A172 (cell line): ENCODE measurements at regions not wholly inside any gene's neighbourhood (a gene's known extent, or its start where the extent isn't known, plus 50 kb on each side); places are given as distances from the start of the nearest gene placed in this dataset.

Source experiments
- DNase-seq: peaks from one replicate; pipeline ENCODE4 v3.0.0-alpha.2; 2015; ENCODE audit warnings: low spot score

DNA sequence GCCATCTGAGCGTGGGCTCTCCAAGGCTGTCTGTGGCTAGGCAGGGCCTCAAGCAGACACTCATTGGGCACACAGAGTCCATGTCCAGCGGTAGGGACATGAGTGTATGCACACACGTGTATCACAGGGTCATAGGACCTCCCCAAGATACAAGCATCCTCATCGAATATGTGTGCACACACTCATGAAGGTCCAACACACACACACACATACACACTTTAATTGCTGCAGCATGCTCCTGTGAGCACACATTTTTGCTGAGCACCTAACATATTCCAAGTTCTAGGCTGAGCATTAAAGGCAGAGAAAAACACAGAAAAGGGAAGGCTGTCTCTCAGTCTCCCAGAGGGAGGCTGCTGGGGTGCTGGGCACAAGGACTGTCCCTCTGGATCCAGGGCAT is 59.3 kb upstream of the TBX3 start:
- no peak for DNase-seq

GRCh38 chr12:114742363-114742762 is 58.4 kb upstream of the TBX3 start:
- DNase-seq, result no peak

GRCh38 chr12:114741940-114742339 is 58.0 kb upstream of the TBX3 start:
- no peak for DNase-seq

GRCh38 chr12:114740448-114740847 is 56.5 kb upstream of the TBX3 start:
- DNase-seq, result no peak

- DNase-seq, result no peak
These were observed 54.6 kb upstream of the TBX3 start for GRCh38 chr12:114738460-114739184.

DNA sequence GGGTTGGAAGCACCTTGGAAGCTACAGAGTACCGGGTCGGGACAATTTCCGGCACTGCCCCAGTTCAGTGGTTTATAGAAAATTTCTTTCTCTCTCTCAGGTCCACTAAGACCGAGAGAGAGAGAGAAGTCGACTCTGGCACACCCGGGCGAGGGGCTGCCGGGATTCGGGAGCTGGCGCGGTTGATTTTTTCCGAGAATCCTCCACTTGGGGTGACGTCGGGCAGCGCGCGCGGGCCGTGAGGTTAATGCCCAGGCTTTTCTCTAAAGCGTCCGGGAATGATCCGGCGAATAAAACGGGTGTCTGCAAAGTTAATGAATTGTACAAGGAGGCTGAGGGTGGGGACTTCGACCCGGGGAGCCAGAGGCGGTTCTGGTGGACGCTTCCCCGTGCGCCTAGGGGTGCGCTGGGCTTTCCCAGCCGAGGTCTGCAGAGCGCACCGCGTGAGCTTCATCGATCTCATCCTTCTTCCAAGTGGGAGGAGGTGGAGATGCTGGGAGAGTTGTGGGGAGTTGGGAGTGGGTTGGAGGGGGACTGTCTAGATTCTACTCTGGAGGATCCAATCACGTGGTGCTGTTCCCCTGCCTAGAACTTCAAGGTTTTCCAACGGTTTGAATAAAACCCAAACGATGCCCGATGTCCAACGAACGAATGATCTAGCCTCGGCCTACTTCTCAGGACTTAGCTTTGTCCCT is 51.9 kb upstream of the TBX3 start:
- DNase-seq, result no peak

GRCh38 chr12:114735011-114735410 is 51.0 kb upstream of the TBX3 start:
- no peak for DNase-seq

- DNase-seq, result no peak
These were observed 49.9 kb upstream of the TBX3 start for GRCh38 chr12:114733919-114734318.
